ENCODE measurements at regions not wholly inside any gene's neighbourhood (a gene's known extent, or its start where the extent isn't known, plus 50 kb on each side); places are given as distances from the start of the nearest gene placed in this dataset.

- BruUV-seq (replicated peaks), result no TSS peak
- ChIA-PET CTCF (no interaction called here), POLR2A (ENCODE audit: low non-redundant PET) (no interaction called here)
- intact Hi-C loops (cut with micrococcal nuclease; ENCODE audit: unreplicated experiment), result no loop called here
- no peaks in the 10 kb centered on the region for H3K36me3 ChIP-seq (ENCODE audit: insufficient read depth, low read length, poor library complexity, severe bottlenecking)
- peaks cover 8% of the 10 kb centered on the region for H3K9me3 ChIP-seq (ENCODE audit: low read depth, low read length, poor library complexity, severe bottlenecking)
- H3K27ac ChIP-seq (ENCODE audit: low read depth, low read length, poor library complexity, severe bottlenecking), result no peak overlapping the region
- no peaks in the 10 kb centered on the region for H3K4me1 ChIP-seq (ENCODE audit: insufficient read depth, low read length, poor library complexity, severe bottlenecking)
- no peak overlapping the region for H3K4me3 ChIP-seq (ENCODE audit: low read depth, low read length, poor library complexity, severe bottlenecking)
- TF ChIP-seq EZH2 (IDR thresholded peaks at IDR 0.05; ENCODE audit: borderline replicate concordance, low read depth, low read length, poor library complexity, severe bottlenecking) (no peak), CTCF (conservative IDR thresholded peaks at IDR 0.05; ENCODE audit: low read depth, low read length) (no peak)
- DNase-seq (ENCODE audit: low spot score), result no peak
- no peaks in the 10 kb centered on the region for H3K27me3 ChIP-seq (replicated peaks; ENCODE audit: insufficient read depth, low read depth, low read length, poor library complexity)
These were observed 1728.3 kb downstream of the SUCLG1 start for GRCh38 chr2:82730811-82731210.

GRCh38 chr2:82728090-82728489 lies 1731.0 kb downstream of the SUCLG1 start:
- POLR2A ChIA-PET (ENCODE audit: low non-redundant PET), result no interaction called here
- Histone ChIP-seq H3K9me3 (ENCODE audit: low read depth, low read length, poor library complexity, severe bottlenecking) (peaks cover 8% of the 10 kb centered on the region), H3K4me1 (ENCODE audit: insufficient read depth, low read length, poor library complexity, severe bottlenecking) (no peaks in the 10 kb centered on the region), H3K27ac (ENCODE audit: low read depth, low read length, poor library complexity, severe bottlenecking) (no peak overlapping the region), H3K27me3 (replicated peaks; ENCODE audit: insufficient read depth, low read depth, low read length, poor library complexity) (no peaks in the 10 kb centered on the region), H3K36me3 (ENCODE audit: insufficient read depth, low read length, poor library complexity, severe bottlenecking) (no peaks in the 10 kb centered on the region), H3K4me3 (ENCODE audit: low read depth, low read length, poor library complexity, severe bottlenecking) (no peak overlapping the region)
- CTCF ChIA-PET, result no interaction called here
- BruUV-seq (replicated peaks), result no TSS peak
- DNase-seq (ENCODE audit: low spot score), result no peak
- TF ChIP-seq EZH2 (IDR thresholded peaks at IDR 0.05; ENCODE audit: borderline replicate concordance, low read depth, low read length, poor library complexity, severe bottlenecking) (no peak), CTCF (conservative IDR thresholded peaks at IDR 0.05; ENCODE audit: low read depth, low read length) (no peak)
- intact Hi-C loops (cut with micrococcal nuclease; ENCODE audit: unreplicated experiment), result no loop called here

- H3K27ac ChIP-seq (ENCODE audit: low read depth, low read length, poor library complexity, severe bottlenecking), result no peak overlapping the region
- peaks cover 13% of the 10 kb centered on the region for H3K9me3 ChIP-seq (ENCODE audit: low read depth, low read length, poor library complexity, severe bottlenecking)
- DNase-seq (ENCODE audit: low spot score), result no peak
- intact Hi-C loops (cut with micrococcal nuclease; ENCODE audit: unreplicated experiment), result no loop called here
- H3K27me3 ChIP-seq (replicated peaks; ENCODE audit: insufficient read depth, low read depth, low read length, poor library complexity), result no peaks in the 10 kb centered on the region
- BruUV-seq (replicated peaks), result no TSS peak
- ChIA-PET POLR2A (ENCODE audit: low non-redundant PET) (no interaction called here), CTCF (no interaction called here)
- no peaks in the 10 kb centered on the region for H3K36me3 ChIP-seq (ENCODE audit: insufficient read depth, low read length, poor library complexity, severe bottlenecking)
- no peak overlapping the region for H3K4me3 ChIP-seq (ENCODE audit: low read depth, low read length, poor library complexity, severe bottlenecking)
- no peaks in the 10 kb centered on the region for H3K4me1 ChIP-seq (ENCODE audit: insufficient read depth, low read length, poor library complexity, severe bottlenecking)
- TF ChIP-seq EZH2 (IDR thresholded peaks at IDR 0.05; ENCODE audit: borderline replicate concordance, low read depth, low read length, poor library complexity, severe bottlenecking) (no peak), CTCF (conservative IDR thresholded peaks at IDR 0.05; ENCODE audit: low read depth, low read length) (no peak)
These were observed 1750.4 kb downstream of the SUCLG1 start for GRCh38 chr2:82708681-82709080.

Data from A673 (cell line).